GM12878 (cell line): ENCODE measurements at regions not wholly inside any gene's neighbourhood (a gene's known extent, or its start where the extent isn't known, plus 50 kb on each side); places are given as distances from the start of the nearest gene placed in this dataset.

Experiments used
- ATAC-seq: fragments of 200-7000 bp; cut with Tn5 transposase; 3 replicates; pipeline ENCODE4 v1.9.1; 2020; ENCODE audit warnings: mild to moderate bottlenecking, moderate library complexity
- BruUV-seq: library from RNA; stranded (reverse); fragments of 400-500 nt; replicated peaks from 2 replicates; lab custom pipeline; 2021; lab: Mats Ljungman, UMichigan
- CTCF ChIA-PET: fragments of 300-600 bp; sonication (Branson Sonifier 250); formaldehyde crosslinking; extraction: SDS; loops from one replicate; lab custom pipeline; 2021; ENCODE audit warnings: inconsistent platforms; lab: Yijun Ruan, JAX
- POLR2A ChIA-PET: fragments of 350-600 bp; formaldehyde crosslinking; extraction: SDS; loops from one replicate; lab custom pipeline; 2021; ENCODE audit warnings: inconsistent platforms; lab: Charles Lee
- RAD21 ChIA-PET: fragments of 300-600 bp; sonication (Branson Sonifier 250); formaldehyde crosslinking; loops from one replicate; lab custom pipeline; 2023; ENCODE audit warnings: antibody characterized with exemption; ENCODE audit not compliant: unreplicated experiment; lab: Charles Lee
- SMC1A ChIA-PET: fragments of 300-600 bp; sonication (Branson Sonifier 250); formaldehyde crosslinking; loops from one replicate; lab custom pipeline; 2023; ENCODE audit not compliant: unreplicated experiment, uncharacterized antibody; lab: Charles Lee
- DNase-seq: peaks from one replicate; pipeline ENCODE4 v3.0.0-alpha.2; 2011; ENCODE audit warnings: low read depth, low spot score
- FAIRE-seq: peaks from 3 replicates; lab custom pipeline; 2011; peaks lifted over from hg19 to GRCh38; lab: Jason Lieb, UNC
- H2AFZ ChIP-seq: 2 replicates; pipeline ENCODE4 v1.6.0; 2011; ENCODE audit warnings: low read depth, low read length, control low read depth; ENCODE audit not compliant: control insufficient read depth
- H3K27ac ChIP-seq: 2 replicates; pipeline ENCODE4 v1.5.1; 2011; ENCODE audit warnings: control low read depth; ENCODE audit not compliant: control insufficient read depth, insufficient read depth
- H3K27me3 ChIP-seq, 2 experiments: replicated peaks in 1 of 2; 2 replicates each; pipeline versions ENCODE4 v1.6.0 to v1.6.1; 2011; ENCODE audit warnings: low read length in 1 of 2; ENCODE audit not compliant: control insufficient read depth in 2 of 2, insufficient read depth in 2 of 2
- H3K36me3 ChIP-seq, 2 experiments: 2 replicates each; pipeline ENCODE4 v1.5.1; 2011; ENCODE audit warnings: low read length in 1 of 2; ENCODE audit not compliant: control insufficient read depth in 2 of 2, insufficient read depth in 2 of 2
- H3K4me1 ChIP-seq: 2 replicates; pipeline ENCODE4 v1.6.1; 2011; ENCODE audit warnings: mild to moderate bottlenecking, low read length, moderate library complexity, mixed read lengths; ENCODE audit not compliant: control insufficient read depth, insufficient read depth
- H3K4me2 ChIP-seq: 2 replicates; pipeline ENCODE4 v1.6.0; 2011; ENCODE audit warnings: control low read depth; ENCODE audit not compliant: control insufficient read depth, insufficient read depth
- H3K4me3 ChIP-seq: fragments of 200-600 bp; sonication (generic); 2 replicates; pipeline ENCODE4 v1.5.1; 2016
- H3K79me2 ChIP-seq: 2 replicates; pipeline ENCODE4 v1.6.0; 2011; ENCODE audit warnings: low read length; ENCODE audit not compliant: control insufficient read depth, insufficient read depth
- H3K9ac ChIP-seq: 2 replicates; pipeline ENCODE4 v1.8.0; 2011; ENCODE audit warnings: low read length, control low read depth, mixed read lengths; ENCODE audit not compliant: control insufficient read depth, insufficient read depth
- H3K9me3 ChIP-seq: replicated peaks from 3 replicates; pipeline ENCODE4 v1.5.1; 2011; ENCODE audit warnings: mild to moderate bottlenecking, low read length; ENCODE audit not compliant: control insufficient read depth, insufficient read depth
- H4K20me1 ChIP-seq: 2 replicates; pipeline ENCODE4 v1.6.0; 2011; ENCODE audit not compliant: control insufficient read depth, insufficient read depth
- YY1 ChIP-seq: IDR thresholded peaks from 2 replicates; pipeline ENCODE4 v1.6.1; 2011; ENCODE audit warnings: low read depth, mild to moderate bottlenecking, low read length
- WGBS: methylation state at CpG from one replicate; pipeline ENCODE4 v1.1.6; 2016; ENCODE audit warnings: low lambda C conversion rate; ENCODE audit not compliant: insufficient replicate concordance, insufficient coverage; ENCODE audit errors: missing lambda C conversion rate; 5-methylcytosine and 5-hydroxymethylcytosine counted together
- in situ Hi-C: fragments of 300-500 bp; cut with MboI; formaldehyde crosslinking; loops from 9 replicates; pipeline ENCODE4 v1.14.3; 2018; ENCODE audit warnings: mixed read lengths
- intact Hi-C: fragments of 100-400 bp; cut with micrococcal nuclease; formaldehyde crosslinking; loops from one replicate; pipeline ENCODE4 v1.14.2; 2022; ENCODE audit not compliant: unreplicated experiment
- TF ChIP-seq, protein P1 (sequence below): fragments of 450-650 bp; formaldehyde crosslinking; IDR thresholded peaks from 2 replicates; pipeline ENCODE4 v1.5.0; 2022; ENCODE audit warnings: mild to moderate bottlenecking, missing genetic modification characterization
- TF ChIP-seq, protein P2 (sequence below): IDR thresholded peaks from 2 replicates; pipeline ENCODE4 v1.6.1; 2012; ENCODE audit warnings: improper control_type of control experiment, low read depth, low read length; ENCODE audit not compliant: insufficient replicate concordance

DNA sequence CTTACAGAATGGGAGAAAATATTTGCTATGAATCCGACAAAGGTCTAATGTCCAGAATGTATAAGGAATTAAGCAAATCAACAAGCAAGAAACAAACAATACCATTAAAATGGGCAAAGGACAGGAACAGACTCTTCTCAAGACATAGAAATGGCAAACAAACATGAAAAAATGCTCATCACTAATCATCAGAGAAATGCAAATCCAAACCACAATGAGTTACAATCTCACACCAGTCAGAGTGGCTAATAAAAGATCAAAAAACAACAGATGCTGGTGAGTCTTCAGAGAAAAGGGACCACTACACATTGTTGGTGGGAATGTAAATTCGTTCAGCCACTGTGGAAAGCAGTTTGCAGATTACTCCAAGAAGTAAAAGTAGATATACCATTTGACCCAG, 382.0 kb upstream of the ANO3 start:
- DNase-seq (no peak), FAIRE-seq (no peak), ATAC-seq (no peak)
- 13% methylated on average over 2 of the region's 2 CpGs for WGBS
- Histone ChIP-seq H3K9ac (no peak overlapping the region), H2AFZ (no peak overlapping the region), H3K79me2 (no peaks in the 10 kb centered on the region), H3K4me3 (no peak overlapping the region), H3K27me3 (no peaks in the 10 kb centered on the region), H3K36me3 (no peaks in the 10 kb centered on the region), H3K9me3 (no peaks in the 10 kb centered on the region), H3K4me1 (no peaks in the 10 kb centered on the region), H3K27ac (no peak overlapping the region), H3K4me2 (no peak overlapping the region), H4K20me1 (no peaks in the 10 kb centered on the region)
- TF ChIP-seq, protein P1, sequence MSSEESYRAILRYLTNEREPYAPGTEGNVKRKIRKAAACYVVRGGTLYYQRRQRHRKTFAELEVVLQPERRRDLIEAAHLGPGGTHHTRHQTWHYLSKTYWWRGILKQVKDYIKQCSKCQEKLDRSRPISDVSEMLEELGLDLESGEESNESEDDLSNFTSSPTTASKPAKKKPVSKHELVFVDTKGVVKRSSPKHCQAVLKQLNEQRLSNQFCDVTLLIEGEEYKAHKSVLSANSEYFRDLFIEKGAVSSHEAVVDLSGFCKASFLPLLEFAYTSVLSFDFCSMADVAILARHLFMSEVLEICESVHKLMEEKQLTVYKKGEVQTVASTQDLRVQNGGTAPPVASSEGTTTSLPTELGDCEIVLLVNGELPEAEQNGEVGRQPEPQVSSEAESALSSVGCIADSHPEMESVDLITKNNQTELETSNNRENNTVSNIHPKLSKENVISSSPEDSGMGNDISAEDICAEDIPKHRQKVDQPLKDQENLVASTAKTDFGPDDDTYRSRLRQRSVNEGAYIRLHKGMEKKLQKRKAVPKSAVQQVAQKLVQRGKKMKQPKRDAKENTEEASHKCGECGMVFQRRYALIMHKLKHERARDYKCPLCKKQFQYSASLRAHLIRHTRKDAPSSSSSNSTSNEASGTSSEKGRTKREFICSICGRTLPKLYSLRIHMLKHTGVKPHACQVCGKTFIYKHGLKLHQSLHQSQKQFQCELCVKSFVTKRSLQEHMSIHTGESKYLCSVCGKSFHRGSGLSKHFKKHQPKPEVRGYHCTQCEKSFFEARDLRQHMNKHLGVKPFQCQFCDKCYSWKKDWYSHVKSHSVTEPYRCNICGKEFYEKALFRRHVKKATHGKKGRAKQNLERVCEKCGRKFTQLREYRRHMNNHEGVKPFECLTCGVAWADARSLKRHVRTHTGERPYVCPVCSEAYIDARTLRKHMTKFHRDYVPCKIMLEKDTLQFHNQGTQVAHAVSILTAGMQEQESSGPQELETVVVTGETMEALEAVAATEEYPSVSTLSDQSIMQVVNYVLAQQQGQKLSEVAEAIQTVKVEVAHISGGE (CRISPR knock-in tag): no peak
- TF ChIP-seq YY1: no peak
- TF ChIP-seq, protein P2, sequence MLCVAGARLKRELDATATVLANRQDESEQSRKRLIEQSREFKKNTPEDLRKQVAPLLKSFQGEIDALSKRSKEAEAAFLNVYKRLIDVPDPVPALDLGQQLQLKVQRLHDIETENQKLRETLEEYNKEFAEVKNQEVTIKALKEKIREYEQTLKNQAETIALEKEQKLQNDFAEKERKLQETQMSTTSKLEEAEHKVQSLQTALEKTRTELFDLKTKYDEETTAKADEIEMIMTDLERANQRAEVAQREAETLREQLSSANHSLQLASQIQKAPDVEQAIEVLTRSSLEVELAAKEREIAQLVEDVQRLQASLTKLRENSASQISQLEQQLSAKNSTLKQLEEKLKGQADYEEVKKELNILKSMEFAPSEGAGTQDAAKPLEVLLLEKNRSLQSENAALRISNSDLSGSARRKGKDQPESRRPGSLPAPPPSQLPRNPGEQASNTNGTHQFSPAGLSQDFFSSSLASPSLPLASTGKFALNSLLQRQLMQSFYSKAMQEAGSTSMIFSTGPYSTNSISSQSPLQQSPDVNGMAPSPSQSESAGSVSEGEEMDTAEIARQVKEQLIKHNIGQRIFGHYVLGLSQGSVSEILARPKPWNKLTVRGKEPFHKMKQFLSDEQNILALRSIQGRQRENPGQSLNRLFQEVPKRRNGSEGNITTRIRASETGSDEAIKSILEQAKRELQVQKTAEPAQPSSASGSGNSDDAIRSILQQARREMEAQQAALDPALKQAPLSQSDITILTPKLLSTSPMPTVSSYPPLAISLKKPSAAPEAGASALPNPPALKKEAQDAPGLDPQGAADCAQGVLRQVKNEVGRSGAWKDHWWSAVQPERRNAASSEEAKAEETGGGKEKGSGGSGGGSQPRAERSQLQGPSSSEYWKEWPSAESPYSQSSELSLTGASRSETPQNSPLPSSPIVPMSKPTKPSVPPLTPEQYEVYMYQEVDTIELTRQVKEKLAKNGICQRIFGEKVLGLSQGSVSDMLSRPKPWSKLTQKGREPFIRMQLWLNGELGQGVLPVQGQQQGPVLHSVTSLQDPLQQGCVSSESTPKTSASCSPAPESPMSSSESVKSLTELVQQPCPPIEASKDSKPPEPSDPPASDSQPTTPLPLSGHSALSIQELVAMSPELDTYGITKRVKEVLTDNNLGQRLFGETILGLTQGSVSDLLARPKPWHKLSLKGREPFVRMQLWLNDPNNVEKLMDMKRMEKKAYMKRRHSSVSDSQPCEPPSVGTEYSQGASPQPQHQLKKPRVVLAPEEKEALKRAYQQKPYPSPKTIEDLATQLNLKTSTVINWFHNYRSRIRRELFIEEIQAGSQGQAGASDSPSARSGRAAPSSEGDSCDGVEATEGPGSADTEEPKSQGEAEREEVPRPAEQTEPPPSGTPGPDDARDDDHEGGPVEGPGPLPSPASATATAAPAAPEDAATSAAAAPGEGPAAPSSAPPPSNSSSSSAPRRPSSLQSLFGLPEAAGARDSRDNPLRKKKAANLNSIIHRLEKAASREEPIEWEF: no peak
- ChIA-PET CTCF (no interaction called here), POLR2A (no interaction called here), RAD21 (no interaction called here), SMC1A (no interaction called here)
- no TSS peak for BruUV-seq
- in situ Hi-C loops (no loop called here), intact Hi-C loops (no loop called here)
